HS-27A (cell line): ENCODE measurements at regions not wholly inside any gene's neighbourhood (a gene's known extent, or its start where the extent isn't known, plus 50 kb on each side); places are given as distances from the start of the nearest gene placed in this dataset.
"Not testable (repeated sequence)": the region's sequence is repeated elsewhere in the genome, so short reads cannot be mapped to it uniquely, and the experiment has no call there.

Source experiments
- DNase-seq: peaks from one replicate; pipeline ENCODE4 v3.0.0-alpha.2; 2012; ENCODE audit warnings: low read depth, missing footprints

DNA sequence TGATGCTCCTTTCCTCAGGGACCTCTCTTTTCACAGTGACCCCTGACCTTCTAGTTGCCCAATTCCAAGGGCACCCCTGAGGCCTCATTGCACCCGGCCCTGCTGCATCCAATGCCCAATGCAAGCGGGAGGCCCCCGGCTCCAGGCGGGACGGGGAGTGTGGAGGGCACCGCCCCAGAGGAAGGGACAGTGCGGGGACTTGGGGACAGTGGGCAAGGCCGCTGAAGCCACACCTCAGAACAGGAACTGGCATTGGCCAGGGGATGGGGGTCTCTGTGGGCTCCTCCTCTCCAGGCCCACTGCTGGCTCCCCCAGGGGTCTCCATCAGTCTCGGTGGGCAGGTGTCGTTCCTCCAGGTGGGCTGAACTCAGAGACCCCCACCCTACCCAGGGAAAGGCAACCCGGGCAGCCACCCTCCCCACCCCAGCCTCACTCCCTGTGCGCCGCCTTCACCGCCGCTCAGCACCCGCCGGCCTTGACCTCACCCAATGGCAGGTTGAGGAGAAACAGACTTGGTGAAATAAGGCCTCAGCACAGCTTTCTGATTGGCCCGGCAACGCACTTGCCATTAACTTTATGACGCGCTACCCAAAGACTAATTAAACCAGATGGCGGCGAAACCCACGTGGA is 1312.0 kb downstream of the BRD1 start:
- no peak for DNase-seq

GRCh38 chr22:48513929-48514328 is 1313.7 kb downstream of the BRD1 start:
- no peak for DNase-seq

GRCh38 chr22:48513446-48513845 is 1314.2 kb downstream of the BRD1 start:
- no peak for DNase-seq

DNA sequence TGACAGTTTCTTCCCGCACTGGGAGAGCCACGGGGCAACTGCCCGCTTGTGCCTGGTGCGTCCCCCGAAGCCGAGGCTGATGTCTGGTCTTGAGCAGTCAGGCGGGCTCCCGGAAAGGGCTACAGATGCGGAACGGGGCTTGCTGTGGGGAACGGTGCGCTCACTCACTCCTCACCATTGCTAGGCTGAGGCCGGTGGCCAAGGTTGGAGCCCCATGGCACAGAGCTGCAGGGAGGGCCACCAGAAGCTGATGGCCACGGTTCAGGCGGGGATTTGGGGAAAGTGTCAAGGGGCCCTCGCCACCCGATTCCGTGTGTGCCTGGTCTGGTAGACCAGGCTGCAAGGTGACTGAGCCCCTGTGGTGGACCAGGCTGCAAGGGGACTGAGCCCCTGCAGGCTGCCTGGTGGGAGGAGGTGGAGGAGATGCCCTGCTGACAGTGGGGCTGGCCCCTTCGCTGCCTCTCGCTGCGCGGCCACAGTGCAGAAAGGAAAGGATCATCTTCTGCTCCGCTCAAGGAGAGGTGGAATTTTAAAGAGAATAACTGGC is 1315.8 kb downstream of the BRD1 start:
- no peak for DNase-seq

DNA sequence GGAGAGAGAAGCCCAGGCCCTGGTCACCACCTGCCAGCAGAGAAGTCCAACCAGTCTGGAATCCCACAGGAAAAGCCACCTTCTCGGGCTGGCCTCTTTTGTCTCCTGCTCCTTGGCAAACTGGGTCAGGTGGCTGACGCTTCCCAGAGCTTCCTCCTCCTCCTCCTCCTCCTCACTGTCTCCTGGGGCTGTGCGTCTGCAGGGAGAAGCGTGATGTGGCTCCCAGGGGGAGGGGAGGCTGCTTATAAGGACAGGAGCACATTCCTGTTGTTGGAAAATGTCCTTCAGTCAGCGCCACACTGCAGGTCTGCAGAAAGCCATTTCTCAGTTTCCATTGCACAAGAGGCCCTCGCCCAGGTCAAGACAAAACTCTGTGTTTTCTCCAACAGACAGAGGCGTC is 1316.5 kb downstream of the BRD1 start:
- no peak for DNase-seq

- DNase-seq: no peak
Observed at GRCh38 chr22:48510599-48510998, 1317.1 kb downstream of the BRD1 start.

DNA sequence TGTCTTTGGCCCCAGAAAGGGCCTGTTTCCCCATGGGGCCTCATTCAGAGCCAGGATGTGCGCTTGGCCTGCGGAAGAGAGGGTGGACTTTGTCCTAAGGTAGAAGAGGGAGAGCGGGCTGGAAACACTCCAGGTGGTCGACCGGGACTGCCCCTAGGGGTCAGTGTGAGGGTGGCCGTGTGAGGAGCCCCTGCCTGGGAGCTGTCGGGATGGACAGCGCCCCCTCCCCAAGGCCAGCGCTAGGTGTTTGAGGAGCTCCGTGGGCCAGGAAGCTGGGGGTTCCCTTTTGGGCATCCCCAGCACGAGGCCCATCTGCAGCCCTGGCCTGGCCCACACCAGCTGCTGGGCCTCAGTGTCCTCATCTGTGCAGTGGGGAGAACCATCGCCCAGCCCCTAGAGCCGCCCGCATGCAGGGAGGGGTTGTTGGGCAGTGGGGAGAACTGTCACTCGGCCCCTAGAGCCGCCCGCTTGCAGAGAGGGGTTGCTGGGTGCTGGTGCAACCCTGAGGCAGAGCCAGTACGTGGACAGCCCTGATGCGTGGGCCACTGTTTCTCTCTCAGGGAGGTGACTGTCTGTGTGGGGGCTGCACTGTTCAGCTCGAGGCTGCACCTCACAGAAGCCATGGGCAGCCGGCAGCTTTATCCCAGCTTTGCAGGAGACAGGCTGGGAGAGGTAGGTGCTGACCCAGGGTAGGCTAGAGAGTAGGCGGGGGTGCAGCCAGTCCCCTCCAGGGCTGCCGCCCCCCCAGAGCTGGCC is 1319.9 kb downstream of the BRD1 start:
- DNase-seq: no peak

DNA sequence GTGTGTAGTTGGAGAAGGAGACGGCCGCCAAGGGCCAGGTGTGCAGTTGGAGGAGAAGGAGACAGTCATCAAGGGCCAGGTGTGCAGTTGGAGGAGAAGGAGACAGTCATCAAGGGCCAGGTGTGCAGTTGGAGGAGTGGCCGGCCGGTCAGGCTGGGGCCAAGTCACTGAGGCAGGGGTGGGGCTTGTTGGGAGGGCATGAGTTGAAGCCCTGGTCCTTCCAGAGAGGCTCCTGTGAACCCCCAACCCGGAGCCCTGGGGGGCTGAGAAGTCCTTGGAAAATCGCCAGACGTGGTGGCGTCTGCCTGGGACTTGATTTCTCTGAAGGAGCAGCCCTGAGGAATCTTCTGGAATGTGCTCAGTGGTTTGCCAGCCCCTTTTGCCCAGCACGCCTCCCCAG is 1320.5 kb downstream of the BRD1 start:
- no peak for DNase-seq

GRCh38 chr22:48506506-48507145 is 1321.0 kb downstream of the BRD1 start:
- DNase-seq: no peak

DNA sequence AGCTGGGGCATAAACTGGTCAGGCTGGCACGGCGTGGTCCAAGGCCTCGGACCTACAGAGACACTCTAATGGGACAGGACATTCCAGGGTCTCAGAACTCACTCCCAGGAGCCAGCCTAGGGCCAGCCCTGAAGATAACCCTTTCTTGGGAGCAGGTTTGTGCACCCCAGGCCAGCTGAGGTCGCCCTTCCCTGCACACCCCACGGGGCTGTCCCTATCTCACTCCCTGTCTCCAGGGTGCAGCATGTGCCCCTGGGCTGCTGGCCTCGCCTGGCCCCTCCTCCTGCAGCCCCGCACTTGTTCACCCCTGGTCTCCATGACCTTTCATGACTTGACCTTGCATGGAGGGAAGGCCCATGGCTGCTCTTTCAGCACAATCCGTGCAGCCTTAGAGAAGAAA is 1321.8 kb downstream of the BRD1 start:
- DNase-seq: no peak

DNA sequence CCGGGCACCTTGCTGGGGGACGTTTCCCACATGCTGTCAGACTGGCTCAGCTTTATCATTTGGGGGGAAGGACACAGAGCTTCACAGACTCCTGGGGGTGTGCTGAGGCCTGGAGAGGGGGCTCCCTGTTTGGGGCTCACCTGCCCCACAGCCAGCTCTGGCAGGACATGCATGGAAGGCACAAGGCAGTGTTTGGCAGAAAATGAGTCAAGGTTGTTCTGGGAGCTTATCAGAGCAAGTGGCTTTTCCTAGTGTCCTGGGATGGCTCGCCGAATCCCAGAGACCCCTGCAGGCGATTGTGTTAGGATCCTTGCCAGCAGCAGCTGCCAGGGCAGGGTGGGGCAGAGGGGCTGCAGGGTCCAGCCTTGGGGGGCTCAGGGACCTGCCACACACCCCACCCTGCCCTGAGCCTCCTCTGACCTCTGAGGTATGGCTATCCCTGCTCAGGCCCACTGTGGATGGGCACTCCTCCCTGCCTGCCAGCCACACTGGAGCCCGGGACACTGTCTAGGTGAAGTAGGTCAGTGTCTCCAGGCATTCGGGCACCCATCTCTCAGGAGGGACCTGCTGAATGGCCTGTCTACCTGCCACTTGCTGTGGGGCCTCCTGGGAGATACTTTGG is 1323.0 kb downstream of the BRD1 start:
- DNase-seq: no peak

GRCh38 chr22:48503876-48504275 is 1323.8 kb downstream of the BRD1 start:
- no peak for DNase-seq

DNA sequence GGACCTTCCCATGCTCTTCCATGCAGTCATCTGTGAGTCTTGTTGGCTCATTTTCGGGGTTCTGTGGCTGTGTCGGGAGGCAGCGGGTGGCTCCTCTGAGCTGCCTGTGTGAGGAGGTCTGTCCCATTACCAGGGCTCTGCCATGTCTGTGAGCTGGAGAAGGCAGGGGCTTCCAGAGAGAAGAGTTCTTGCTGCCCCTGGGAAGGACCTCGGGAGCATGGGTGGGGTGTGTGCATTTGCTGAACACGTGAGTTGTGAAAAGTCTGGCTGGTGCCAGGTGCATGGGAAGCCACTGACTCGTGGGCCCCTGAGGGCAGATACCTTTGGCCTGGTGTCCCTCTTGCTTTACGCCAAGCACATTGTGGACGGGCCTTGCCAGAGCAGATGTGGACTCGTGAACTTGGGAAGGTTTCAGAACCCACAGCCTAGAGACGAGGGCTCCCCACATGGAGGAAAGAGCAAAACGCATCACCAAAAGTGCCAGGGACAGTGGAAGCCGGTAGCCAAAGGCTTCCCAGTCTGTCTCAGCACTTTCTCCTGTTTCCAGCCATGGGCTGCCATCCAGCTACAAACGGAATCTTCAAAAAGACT is 1324.5 kb downstream of the BRD1 start:
- no peak for DNase-seq

GRCh38 chr22:48501231-48501750 is 1326.4 kb downstream of the BRD1 start:
- DNase-seq: no peak

DNA sequence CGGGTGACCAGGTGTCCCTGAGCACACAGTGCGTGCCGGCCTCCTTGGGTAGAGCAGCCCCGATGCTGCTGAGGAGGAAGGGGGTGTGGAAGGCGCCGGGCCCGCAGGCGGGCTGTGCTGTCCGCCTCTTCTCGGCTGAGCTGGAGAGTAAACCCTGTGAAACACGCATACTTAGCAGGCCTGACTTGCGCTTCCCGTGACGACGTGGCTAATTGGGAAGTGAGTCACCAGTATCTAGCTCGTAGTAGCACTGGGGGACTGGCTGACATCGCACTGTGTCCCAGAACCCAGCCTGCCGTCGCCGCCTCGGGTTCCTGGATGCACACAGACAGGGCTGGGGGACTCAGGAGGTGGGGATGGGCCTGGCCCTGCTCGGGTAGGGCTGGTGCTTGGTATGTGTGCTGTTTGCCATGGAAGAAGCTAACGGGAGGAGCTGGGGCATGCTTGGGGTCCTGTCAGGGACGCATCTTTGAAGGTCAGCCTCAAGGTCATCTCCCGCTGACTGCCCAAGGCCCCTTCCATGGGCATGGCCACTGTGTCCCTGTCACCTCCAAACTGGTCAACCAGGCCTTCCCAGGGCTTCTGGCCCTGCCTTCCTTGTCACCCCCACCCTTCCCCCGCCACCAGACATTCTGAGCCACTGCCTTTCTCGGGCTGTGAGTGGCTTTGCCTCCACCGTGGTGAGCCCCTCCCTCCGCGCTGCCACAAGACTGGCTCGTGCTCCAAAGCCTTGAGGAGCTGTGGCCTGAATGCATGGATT is 1327.0 kb downstream of the BRD1 start:
- no peak for DNase-seq

- no peak for DNase-seq
Observed at GRCh38 chr22:48499456-48500425, 1327.9 kb downstream of the BRD1 start.

DNA sequence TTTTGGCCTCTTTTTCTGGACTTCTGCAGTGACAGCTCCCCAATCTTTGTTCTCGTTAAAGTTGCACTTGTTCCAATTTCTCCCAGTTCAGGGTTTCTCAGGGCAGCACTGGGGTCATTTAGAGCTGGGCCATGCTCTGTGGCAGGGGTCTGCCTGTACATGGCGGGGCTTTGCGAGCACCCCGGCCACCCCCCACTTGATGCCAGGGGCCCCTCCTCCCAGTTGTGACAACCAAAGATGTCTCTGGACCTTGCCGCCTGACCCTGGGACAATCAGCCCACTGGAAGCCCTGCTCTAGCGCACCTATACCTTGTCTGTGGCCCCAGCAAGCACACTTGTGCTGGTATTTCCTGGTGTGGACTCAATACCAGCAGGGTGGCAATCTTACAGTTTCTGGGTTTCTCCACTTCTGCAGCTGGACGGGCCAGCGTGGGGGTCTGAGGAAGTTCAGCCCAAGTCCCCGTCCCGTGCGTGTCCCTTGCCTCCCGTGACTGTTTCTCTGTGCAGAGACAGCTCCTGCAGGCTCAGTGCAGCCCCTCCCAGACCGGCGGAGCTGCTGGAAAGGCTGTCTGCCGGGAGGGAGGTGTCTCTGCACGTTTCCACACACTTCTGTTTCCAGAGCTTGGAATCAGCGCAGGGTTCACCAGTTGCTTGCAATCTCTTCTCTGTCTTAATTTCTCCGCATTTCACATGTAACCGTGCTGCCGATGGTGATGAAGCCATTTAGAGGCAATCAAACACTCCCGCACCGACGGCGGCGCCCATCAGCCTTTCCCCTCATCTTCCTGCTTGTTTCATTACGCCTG is 1328.9 kb downstream of the BRD1 start:
- no peak for DNase-seq

- DNase-seq: not testable (repeated sequence)
Observed at GRCh38 chr22:48497743-48498520, 1329.7 kb downstream of the BRD1 start.
